ENCODE measurements at regions not wholly inside any gene's neighbourhood (a gene's known extent, or its start where the extent isn't known, plus 50 kb on each side); places are given as distances from the start of the nearest gene placed in this dataset.

- no peaks in the 10 kb centered on the region for H3K27me3 Mint-ChIP-seq (ENCODE audit: unreplicated experiment)
- intact Hi-C loops (cut with micrococcal nuclease; ENCODE audit: unreplicated experiment): no loop called here
- no peak overlapping the region for H3K4me3 Mint-ChIP-seq (ENCODE audit: low read depth, unreplicated experiment)
- no peaks in the 10 kb centered on the region for H3K9me3 Mint-ChIP-seq (ENCODE audit: low read depth, unreplicated experiment)
- CTCF ChIA-PET: no interaction called here
- no peak overlapping the region for H3K27ac Mint-ChIP-seq (ENCODE audit: unreplicated experiment)
- H3K36me3 Mint-ChIP-seq (ENCODE audit: insufficient read depth, unreplicated experiment): no peaks in the 10 kb centered on the region
- no peaks in the 10 kb centered on the region for H3K4me1 Mint-ChIP-seq (ENCODE audit: low read depth, unreplicated experiment)
- DNase-seq: no peak
- no peak for TF ChIP-seq CTCF (IDR thresholded peaks at IDR 0.05; ENCODE audit: unreplicated experiment)
- no TSS peak for BruUV-seq (replicated peaks)
Measured at GRCh38 chr5:74295141-74295540, 345.4 kb downstream of the ENC1 start.

- no peaks in the 10 kb centered on the region for H3K9me3 Mint-ChIP-seq (ENCODE audit: low read depth, unreplicated experiment)
- CTCF ChIA-PET: no interaction called here
- no peaks in the 10 kb centered on the region for H3K27me3 Mint-ChIP-seq (ENCODE audit: unreplicated experiment)
- H3K27ac Mint-ChIP-seq (ENCODE audit: unreplicated experiment): no peak overlapping the region
- H3K4me1 Mint-ChIP-seq (ENCODE audit: low read depth, unreplicated experiment): no peaks in the 10 kb centered on the region
- H3K36me3 Mint-ChIP-seq (ENCODE audit: insufficient read depth, unreplicated experiment): no peaks in the 10 kb centered on the region
- no peak overlapping the region for H3K4me3 Mint-ChIP-seq (ENCODE audit: low read depth, unreplicated experiment)
- no peak for DNase-seq
- BruUV-seq (replicated peaks): no TSS peak
- intact Hi-C loops (cut with micrococcal nuclease; ENCODE audit: unreplicated experiment): no loop called here
- no peak for TF ChIP-seq CTCF (IDR thresholded peaks at IDR 0.05; ENCODE audit: unreplicated experiment)
Measured at GRCh38 chr5:74294231-74294705, 346.3 kb downstream of the ENC1 start.

- intact Hi-C loops (cut with micrococcal nuclease; ENCODE audit: unreplicated experiment): no loop called here
- H3K27ac Mint-ChIP-seq (ENCODE audit: unreplicated experiment): no peak overlapping the region
- H3K27me3 Mint-ChIP-seq (ENCODE audit: unreplicated experiment): no peaks in the 10 kb centered on the region
- CTCF ChIA-PET: interaction anchor here (0.6 kb wide), 1 partner anchor 20 kb away, joined by 3 read pairs; no protein-coding TSS in a partner anchor
- no peak for DNase-seq
- no peak overlapping the region for H3K4me3 Mint-ChIP-seq (ENCODE audit: low read depth, unreplicated experiment)
- no peak for TF ChIP-seq CTCF (IDR thresholded peaks at IDR 0.05; ENCODE audit: unreplicated experiment)
- BruUV-seq (replicated peaks): no TSS peak
- no peaks in the 10 kb centered on the region for H3K9me3 Mint-ChIP-seq (ENCODE audit: low read depth, unreplicated experiment)
- peaks cover under 1% of the 10 kb centered on the region for H3K4me1 Mint-ChIP-seq (ENCODE audit: low read depth, unreplicated experiment)
- H3K36me3 Mint-ChIP-seq (ENCODE audit: insufficient read depth, unreplicated experiment): no peaks in the 10 kb centered on the region
Measured at GRCh38 chr5:74293182-74293581, 347.3 kb downstream of the ENC1 start.

GRCh38 chr5:74290634-74291241 lies 349.8 kb downstream of the ENC1 start:
- peak; percentile 8 for DNase-seq
- Mint-ChIP-seq H3K4me3 (ENCODE audit: low read depth, unreplicated experiment) (no peak overlapping the region), H3K27me3 (ENCODE audit: unreplicated experiment) (no peaks in the 10 kb centered on the region), H3K27ac (ENCODE audit: unreplicated experiment) (no peak overlapping the region), H3K4me1 (ENCODE audit: low read depth, unreplicated experiment) (peaks cover 14% of the 10 kb centered on the region), H3K36me3 (ENCODE audit: insufficient read depth, unreplicated experiment) (no peaks in the 10 kb centered on the region), H3K9me3 (ENCODE audit: low read depth, unreplicated experiment) (no peaks in the 10 kb centered on the region)
- BruUV-seq (replicated peaks): no TSS peak
- no peak for TF ChIP-seq CTCF (IDR thresholded peaks at IDR 0.05; ENCODE audit: unreplicated experiment)
- intact Hi-C loops (cut with micrococcal nuclease; ENCODE audit: unreplicated experiment): no loop called here
- CTCF ChIA-PET: no interaction called here

Data from Calu3 (cell line).